ENCODE measurements at regions not wholly inside any gene's neighbourhood (a gene's known extent, or its start where the extent isn't known, plus 50 kb on each side); places are given as distances from the start of the nearest gene placed in this dataset.
"Not testable (repeated sequence)": the region's sequence is repeated elsewhere in the genome, so short reads cannot be mapped to it uniquely, and the experiment has no call there.

DNA sequence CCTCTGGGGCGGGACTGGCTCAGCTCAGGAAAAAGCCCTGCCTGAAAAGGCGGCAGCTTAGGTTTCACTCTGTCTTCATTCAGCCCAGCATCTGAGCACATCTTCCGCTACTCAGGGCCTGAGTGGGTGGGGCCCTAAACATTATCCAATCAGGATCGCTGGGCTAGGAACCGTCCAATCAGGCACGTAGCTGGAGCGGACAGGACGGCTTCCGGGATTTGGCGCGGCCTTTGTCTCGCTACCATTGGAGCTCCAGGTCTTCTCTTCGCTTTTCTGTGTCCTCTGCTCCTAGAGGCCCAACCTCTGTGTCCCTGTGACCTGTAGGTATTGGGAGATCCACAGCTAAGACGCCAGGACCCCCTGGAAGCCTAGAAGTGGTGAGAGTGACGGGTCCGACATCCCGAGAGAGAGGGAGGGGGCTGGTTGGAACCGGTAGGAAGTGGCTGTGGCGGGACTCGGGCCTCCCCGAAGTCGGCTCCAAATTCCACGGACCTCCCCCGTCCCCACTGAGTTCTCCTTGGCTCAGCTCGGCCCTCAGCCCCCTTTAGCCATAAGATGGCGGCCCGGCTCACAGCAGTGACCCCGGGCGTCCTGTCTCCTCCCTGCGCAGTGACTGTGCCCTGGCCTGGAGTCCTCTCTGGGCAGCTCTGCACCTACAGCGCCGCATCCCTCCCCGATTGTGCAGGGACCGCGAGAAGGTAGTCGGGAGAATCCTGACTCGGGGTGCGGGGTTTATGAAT, 99.1 kb downstream of the ZNF680 start:
- Histone ChIP-seq H3K79me2 (ENCODE audit: insufficient read depth, low read length) (no peaks in the 10 kb centered on the region), H2BK120ac (ENCODE audit: low read depth, low read length, poor library complexity, severe bottlenecking) (no peak overlapping the region), H4K91ac (ENCODE audit: insufficient read length, low read depth, low read length) (no peak overlapping the region), H2BK12ac (ENCODE audit: insufficient read length, low read depth, low read length) (no peak overlapping the region), H2AK5ac (ENCODE audit: insufficient read length, low read length) (no peak overlapping the region), H3K27me3 (ENCODE audit: insufficient read depth, low read length) (no peaks in the 10 kb centered on the region), H2BK20ac (ENCODE audit: low read depth, low read length, poor library complexity, severe bottlenecking) (no peak overlapping the region), H4K8ac (replicated peaks; ENCODE audit: insufficient read length, low read depth, low read length) (no peak overlapping the region), H4K20me1 (ENCODE audit: control insufficient read depth, insufficient read depth, insufficient read length) (no peaks in the 10 kb centered on the region), H3K27ac (ENCODE audit: insufficient read length, low read depth, low read length) (no peak overlapping the region), H3K18ac (ENCODE audit: insufficient read length, low read depth, low read length) (no peak overlapping the region), H3K79me1 (ENCODE audit: insufficient read depth, low read depth, low read length, poor library complexity, severe bottlenecking) (no peaks in the 10 kb centered on the region), H3K4me2 (ENCODE audit: insufficient read depth, insufficient read length, low read length) (no peak overlapping the region), H4K5ac (ENCODE audit: insufficient read length, low read depth, low read length) (no peak overlapping the region), H3K9me3 (ENCODE audit: control insufficient read depth, low read depth, low read length) (peaks cover 52% of the 10 kb centered on the region), H3K14ac (ENCODE audit: insufficient read depth, low read length) (no peak overlapping the region), H3K23me2 (ENCODE audit: insufficient read length, low read depth, low read length, poor library complexity, severe bottlenecking) (no peaks in the 10 kb centered on the region), H3K4me1 (ENCODE audit: insufficient read depth, low read length) (no peaks in the 10 kb centered on the region), H3T11ph (ENCODE audit: low read length) (no peak overlapping the region), H2BK5ac (ENCODE audit: insufficient read length, low read length) (no peak overlapping the region), H3K56ac (ENCODE audit: insufficient read length, low read depth, low read length) (no peak overlapping the region), H3K23ac (ENCODE audit: insufficient read length, low read depth, low read length) (no peak overlapping the region), H3K4ac (ENCODE audit: low read depth, low read length) (no peak overlapping the region), H3K9ac (ENCODE audit: extremely low read depth, insufficient read length, low read length) (no peak overlapping the region), H2BK15ac (ENCODE audit: low read depth, low read length) (no peak overlapping the region), H2AFZ (ENCODE audit: low read length) (no peak overlapping the region)
- Mint-ChIP-seq H3K9me3 (peaks cover 76 to 82% of the 10 kb centered on the region in 2 experiments), H3K27ac (no peak overlapping the region), H3K36me3 (ENCODE audit: insufficient read depth in 1 of 3, low read depth in 3 of 3) (peaks cover 2 to 11% (median 5%) of the 10 kb centered on the region in 3 experiments; a peak in 6 of 7 replicates), H3K4me1 (no peaks in the 10 kb centered on the region), H3K27me3 (ENCODE audit: low read depth) (no peaks in the 10 kb centered on the region; the same call in none of the 2 replicates), H3K4me3 (no peak overlapping the region)
- DNase-seq: no peak
- WGBS (ENCODE audit: extremely low coverage, insufficient read length, low lambda C conversion rate): no CpG with 5 or more reads among the region's 38 CpGs
- TF ChIP-seq, protein P1, sequence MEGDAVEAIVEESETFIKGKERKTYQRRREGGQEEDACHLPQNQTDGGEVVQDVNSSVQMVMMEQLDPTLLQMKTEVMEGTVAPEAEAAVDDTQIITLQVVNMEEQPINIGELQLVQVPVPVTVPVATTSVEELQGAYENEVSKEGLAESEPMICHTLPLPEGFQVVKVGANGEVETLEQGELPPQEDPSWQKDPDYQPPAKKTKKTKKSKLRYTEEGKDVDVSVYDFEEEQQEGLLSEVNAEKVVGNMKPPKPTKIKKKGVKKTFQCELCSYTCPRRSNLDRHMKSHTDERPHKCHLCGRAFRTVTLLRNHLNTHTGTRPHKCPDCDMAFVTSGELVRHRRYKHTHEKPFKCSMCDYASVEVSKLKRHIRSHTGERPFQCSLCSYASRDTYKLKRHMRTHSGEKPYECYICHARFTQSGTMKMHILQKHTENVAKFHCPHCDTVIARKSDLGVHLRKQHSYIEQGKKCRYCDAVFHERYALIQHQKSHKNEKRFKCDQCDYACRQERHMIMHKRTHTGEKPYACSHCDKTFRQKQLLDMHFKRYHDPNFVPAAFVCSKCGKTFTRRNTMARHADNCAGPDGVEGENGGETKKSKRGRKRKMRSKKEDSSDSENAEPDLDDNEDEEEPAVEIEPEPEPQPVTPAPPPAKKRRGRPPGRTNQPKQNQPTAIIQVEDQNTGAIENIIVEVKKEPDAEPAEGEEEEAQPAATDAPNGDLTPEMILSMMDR (conservative IDR thresholded peaks at IDR 0.05): no peak

DNA sequence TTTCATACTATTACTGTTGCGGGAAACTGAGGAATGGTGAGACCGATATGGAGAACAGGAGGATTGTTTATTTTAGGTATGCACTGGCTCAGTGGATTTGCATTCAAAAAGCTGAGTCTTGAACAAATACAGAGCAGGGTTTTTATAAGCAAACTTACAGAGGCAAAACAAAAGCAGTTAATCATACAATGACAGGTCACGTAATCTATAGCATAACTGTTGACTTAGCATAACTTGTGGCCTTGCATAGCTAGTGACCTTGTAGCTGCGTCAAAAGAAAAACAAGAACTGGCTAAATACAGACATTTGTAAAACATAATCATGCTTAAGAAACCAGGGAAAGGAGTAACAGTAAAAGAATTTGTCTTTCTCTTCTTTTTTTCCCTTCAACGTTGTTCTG, 103.0 kb downstream of the ZNF680 start:
- not testable (repeated sequence) for H4K5ac ChIP-seq (ENCODE audit: insufficient read length, low read depth, low read length); H3K4me2 ChIP-seq (ENCODE audit: insufficient read depth, insufficient read length, low read length); H4K91ac ChIP-seq (ENCODE audit: insufficient read length, low read depth, low read length); H3K27me3 Mint-ChIP-seq (ENCODE audit: low read depth); H3K56ac ChIP-seq (ENCODE audit: insufficient read length, low read depth, low read length); H3K23ac ChIP-seq (ENCODE audit: insufficient read length, low read depth, low read length); H3K27ac ChIP-seq (ENCODE audit: insufficient read length, low read depth, low read length); H2AK5ac ChIP-seq (ENCODE audit: insufficient read length, low read length); H2BK12ac ChIP-seq (ENCODE audit: insufficient read length, low read depth, low read length); H2BK15ac ChIP-seq (ENCODE audit: low read depth, low read length); H3T11ph ChIP-seq (ENCODE audit: low read length); H3K4me1 ChIP-seq (ENCODE audit: insufficient read depth, low read length); H2AFZ ChIP-seq (ENCODE audit: low read length); H3K79me1 ChIP-seq (ENCODE audit: insufficient read depth, low read depth, low read length, poor library complexity, severe bottlenecking); H3K23me2 ChIP-seq (ENCODE audit: insufficient read length, low read depth, low read length, poor library complexity, severe bottlenecking); H3K18ac ChIP-seq (ENCODE audit: insufficient read length, low read depth, low read length); H3K4me1 Mint-ChIP-seq; H3K9ac ChIP-seq (ENCODE audit: extremely low read depth, insufficient read length, low read length); H3K36me3 Mint-ChIP-seq (ENCODE audit: insufficient read depth in 1 of 3, low read depth in 3 of 3); H3K14ac ChIP-seq (ENCODE audit: insufficient read depth, low read length); H3K4ac ChIP-seq (ENCODE audit: low read depth, low read length); H3K79me2 ChIP-seq (ENCODE audit: insufficient read depth, low read length); H4K20me1 ChIP-seq (ENCODE audit: control insufficient read depth, insufficient read depth, insufficient read length); H3K27ac Mint-ChIP-seq; H2BK5ac ChIP-seq (ENCODE audit: insufficient read length, low read length); H2BK20ac ChIP-seq (ENCODE audit: low read depth, low read length, poor library complexity, severe bottlenecking); H3K27me3 ChIP-seq (ENCODE audit: insufficient read depth, low read length); H2BK120ac ChIP-seq (ENCODE audit: low read depth, low read length, poor library complexity, severe bottlenecking); H4K8ac ChIP-seq (replicated peaks; ENCODE audit: insufficient read length, low read depth, low read length); DNase-seq; H3K4me3 Mint-ChIP-seq
- peaks cover 78 to 87% of the 10 kb centered on the region in 2 experiments for H3K9me3 Mint-ChIP-seq
- H3K9me3 ChIP-seq (ENCODE audit: control insufficient read depth, low read depth, low read length): peaks cover 56% of the 10 kb centered on the region
- WGBS (ENCODE audit: extremely low coverage, insufficient read length, low lambda C conversion rate): no CpG with 5 or more reads among the region's 5 CpGs
